GM19463 (cell line): ENCODE measurements at regions not wholly inside any gene's neighbourhood (a gene's known extent, or its start where the extent isn't known, plus 50 kb on each side); places are given as distances from the start of the nearest gene placed in this dataset.

ENCODE experiments used
- ATAC-seq: cut with Tn5 transposase; IDR thresholded peaks from one replicate; pipeline ENCODE4 v1.9.1; 2021; ENCODE audit warnings: mild to moderate bottlenecking, moderate library complexity; ENCODE audit not compliant: unreplicated experiment

DNA sequence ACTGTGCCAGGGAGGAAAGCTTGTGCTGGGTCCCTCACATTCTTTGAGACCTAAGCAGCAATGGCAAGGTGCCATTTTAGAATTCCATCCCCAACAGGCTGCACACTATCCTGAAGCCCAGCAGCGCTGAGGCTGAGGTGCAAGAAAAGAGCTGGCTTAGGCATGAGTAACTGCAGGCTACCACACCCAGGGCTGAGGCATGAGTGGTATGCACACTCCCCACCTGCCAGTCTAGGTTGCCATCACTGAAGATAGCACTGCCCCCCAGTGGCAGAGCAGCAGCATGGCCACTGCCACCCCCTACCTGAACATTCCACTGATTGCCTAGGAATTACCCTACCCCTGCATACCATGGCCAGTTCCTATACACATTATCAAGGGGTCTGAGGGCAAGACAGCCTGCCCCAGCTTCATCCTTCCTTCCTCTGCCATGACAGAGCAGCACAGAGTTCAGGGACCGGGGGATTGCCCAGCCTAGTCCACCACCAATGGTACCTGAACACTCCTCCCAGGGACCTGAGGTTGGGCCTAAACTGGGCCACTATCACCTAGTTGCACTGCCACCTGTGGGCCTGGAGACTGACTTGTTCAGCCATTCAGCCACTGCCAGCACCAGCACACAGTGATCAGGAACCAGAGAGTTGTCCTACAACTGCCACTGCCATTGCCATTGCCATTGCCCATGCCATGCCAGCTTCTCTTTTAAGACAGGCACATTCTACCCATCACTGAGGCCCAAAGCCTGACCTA is 129.8 kb downstream of the SATB1 start:
- peak; percentile 99 for ATAC-seq

DNA sequence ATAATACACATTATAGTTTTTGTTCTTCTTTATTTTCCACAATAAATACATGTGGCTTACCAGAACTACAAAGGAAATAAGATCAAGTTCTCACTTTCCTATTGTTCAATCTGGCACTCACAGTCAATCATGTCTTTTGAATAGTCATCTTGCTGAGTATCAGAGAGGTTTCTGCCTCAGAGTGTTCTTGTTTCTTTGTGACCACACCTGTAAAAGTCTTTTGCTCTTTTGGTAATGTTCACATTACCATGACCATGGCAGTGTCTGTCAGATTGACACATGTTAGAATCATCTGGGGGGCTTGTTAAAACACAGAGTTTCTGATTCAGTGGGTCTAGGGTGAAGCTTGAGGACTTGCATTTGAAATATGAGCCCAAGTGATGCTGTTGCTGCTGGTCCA is 135.0 kb downstream of the SATB1 start:
- no peak for ATAC-seq

DNA sequence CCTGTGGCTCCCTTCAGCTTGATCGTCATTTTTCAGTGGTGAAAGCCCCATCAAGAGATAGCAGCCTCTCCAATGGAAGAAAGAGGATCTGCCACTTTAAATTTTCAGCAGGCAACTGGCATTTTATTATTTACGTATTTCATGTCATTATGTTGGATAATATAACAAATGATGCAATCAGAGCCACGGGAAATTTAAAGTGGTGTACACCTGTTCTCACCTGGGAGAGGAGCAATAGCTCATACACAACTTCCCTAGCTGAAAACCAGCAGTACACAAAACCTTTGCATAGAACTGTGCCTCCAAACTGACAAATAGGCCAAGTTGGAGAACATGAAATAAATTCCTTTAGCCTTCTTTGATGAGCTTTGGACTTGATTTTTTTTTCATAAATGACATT is 136.9 kb downstream of the SATB1 start:
- no peak for ATAC-seq

DNA sequence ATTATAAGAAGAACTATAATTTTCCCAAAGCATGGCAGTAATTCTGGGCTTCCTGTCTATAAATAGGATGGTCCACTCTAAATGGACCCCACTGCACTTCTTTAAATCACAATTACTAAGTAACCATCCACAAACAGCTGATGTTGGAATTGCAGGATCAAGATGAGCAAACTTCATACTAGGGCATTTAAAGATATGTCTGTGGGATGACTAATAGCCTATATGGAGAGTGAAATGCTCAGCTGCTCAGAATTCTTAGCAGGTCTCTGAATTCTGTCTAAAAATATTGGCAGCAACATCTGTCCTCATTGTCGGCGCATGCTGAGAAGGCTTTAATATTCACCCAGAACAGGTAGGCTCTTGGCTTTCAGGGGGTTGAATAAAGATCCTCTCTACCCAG is 140.4 kb downstream of the SATB1 start:
- ATAC-seq = no peak

DNA sequence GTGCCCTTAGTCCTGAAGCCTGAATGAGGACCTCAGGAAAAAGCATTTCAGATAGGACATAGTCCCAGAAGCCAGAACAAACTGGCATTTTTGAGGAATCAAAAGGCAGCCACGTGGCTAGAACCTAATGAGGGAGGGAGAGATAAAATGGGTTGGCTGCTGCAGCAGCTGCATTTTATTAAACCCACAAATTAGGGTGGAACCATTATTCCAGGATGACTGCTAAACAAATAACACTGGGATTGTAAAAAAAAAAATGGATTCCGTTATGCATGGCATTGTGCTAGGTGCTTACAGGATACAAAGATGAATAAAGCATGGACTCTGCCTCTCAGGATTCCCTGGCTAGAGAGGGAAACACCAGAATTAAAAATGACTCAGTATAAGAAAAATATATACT is 141.5 kb downstream of the SATB1 start:
- no peak for ATAC-seq

DNA sequence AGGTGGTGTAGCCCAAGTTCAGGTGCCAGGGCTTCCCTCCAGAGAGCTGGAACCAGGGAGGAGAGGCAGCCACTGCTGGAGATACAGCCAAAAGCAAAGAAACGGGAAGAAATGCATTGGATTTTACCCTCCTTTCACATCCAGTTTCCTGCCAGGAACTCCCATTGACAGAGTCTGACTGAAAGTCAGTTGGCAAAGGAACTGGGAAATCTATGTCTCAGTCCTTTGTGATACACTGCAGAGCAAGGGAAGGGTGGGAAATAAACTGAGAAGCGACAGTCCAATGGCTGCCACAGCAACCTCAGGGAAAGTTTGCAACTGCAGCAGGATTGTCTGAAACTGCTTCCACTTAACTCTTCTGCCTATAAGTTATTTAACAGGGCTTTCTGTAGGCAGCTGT is 142.6 kb downstream of the SATB1 start:
- ATAC-seq = no peak

DNA sequence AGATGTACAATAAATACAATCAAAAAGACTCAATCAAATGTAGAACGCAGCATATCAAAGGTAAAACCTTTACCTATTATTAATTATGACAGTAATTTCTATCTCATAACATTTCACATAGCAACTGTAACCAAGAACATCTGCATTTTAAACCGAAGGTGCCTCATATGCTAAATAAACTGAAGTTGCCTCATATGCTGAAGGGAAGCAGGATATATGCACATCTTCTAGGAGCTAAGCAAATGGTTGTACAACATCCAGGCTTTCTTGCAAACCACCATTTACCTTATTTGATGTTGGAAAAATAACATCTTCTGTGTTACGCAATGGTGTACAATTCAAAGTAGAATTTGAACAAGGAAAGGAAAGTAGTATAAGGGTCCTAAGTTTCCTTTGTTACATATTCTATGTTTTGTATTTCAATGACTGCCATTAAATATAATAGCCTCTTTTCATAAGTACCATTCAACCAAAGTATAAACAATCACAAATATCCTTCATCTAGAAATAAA is 145.9 kb downstream of the SATB1 start:
- ATAC-seq = no peak

DNA sequence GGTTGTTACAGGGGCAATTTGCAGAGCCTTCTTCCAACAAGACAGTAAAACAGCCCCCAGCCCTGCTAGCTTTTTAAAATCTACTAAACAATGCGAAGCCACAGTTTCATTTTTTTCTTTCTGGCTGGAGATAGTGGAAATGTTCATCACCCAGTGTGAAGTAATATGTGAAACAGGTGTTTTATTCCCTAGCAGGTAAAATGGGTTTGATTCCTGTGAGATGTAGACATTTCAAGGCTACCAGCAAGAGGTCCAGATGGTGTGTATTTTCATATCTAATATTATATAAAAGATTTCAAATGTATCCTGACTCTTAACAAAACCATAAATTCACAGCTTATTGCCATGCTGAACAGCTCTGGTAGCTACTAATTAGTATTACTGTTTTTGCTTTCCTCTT is 160.3 kb downstream of the SATB1 start:
- no peak for ATAC-seq

DNA sequence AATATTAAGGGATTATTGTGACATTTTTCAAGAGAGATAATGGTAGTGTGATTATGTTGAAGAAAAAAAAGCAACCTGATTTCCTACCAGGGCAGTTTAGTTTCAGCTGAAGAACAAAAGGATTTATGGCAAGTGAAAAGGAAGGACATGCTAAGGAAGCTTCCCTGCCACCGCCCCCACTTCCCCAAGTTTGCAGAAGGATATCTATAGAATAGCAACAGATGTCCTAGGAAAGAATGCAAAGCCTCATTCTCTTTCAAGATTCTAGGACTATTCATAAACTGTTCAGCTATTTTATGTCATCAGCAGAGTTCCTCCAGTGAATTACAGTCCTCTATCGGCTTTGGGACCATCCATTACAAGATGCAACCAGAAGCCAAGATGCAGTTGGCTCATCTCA is 160.8 kb downstream of the SATB1 start:
- ATAC-seq = no peak

DNA sequence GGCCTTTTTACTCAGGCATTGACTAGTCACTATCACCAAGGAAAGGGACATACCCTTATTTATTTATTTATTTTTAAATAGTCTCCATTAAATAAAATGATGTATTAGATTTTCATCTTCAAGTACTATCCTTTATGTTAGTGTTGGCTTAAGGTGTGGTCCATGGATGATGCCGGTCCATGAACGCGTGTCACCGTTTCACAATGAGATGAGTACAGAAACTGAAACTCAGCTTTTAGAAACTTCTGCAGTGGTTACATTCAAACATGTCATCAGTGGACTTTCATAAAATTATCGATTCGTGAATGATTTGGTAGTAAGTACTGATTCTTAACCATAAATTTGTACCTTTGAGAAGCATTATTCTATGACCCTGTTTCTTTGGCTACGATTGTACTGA is 166.6 kb downstream of the SATB1 start:
- peak; percentile 84 for ATAC-seq

DNA sequence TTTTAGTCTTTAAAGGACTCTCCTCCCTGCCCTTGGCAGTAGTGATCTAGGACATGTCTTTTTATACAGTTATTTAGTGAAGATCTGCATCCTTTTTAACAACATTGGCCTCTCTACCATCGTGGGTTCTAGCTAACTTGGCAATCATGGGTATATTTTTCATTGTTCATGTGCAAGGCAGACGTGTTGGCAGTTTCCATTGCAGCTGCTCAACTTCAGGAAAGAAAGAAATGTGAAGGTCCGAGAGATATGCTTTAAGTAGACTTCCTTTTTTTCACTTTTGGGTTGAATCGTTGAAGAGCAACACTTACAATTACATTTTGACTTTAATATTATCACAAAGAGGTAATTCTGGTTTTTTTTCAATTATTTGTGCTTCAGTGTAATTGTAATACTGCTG is 172.6 kb downstream of the SATB1 start:
- ATAC-seq = no peak

DNA sequence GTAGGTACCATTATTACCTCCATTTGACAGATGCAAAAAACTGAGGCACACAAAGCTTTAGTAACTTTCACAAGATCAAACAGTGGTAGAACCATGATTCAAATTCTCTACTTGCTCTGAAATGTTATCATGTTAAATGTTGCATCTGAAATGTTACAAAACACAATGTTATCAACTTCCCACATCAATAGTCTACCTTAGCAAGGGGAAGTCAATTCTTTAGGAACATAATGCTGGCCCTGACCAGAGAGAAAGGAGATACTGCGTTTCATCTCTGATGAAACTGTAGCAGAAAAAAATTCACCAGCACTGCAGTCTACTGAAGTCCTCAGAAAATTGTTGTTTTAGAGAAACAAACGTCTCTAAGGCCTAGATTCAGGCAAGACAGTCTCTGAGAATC is 174.1 kb downstream of the SATB1 start:
- no peak for ATAC-seq

DNA sequence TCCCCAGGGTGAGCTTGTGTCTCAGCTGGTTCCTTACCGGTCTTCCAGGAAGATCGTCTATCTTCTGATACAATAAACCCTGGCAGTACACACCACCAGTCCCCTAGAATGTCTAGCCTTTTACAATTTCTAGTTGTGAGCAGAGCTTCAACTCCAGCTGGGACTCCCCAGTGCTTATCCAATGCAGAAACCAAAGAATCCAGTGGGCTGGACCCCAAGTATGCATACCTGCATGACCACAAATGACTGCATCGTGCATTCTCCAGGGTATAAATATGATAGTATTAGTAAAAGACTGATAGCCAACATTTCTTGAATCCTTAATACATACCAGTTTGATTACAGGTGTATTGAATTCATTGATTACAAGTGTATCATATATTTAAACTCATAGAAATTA is 176.0 kb downstream of the SATB1 start:
- ATAC-seq = no peak

DNA sequence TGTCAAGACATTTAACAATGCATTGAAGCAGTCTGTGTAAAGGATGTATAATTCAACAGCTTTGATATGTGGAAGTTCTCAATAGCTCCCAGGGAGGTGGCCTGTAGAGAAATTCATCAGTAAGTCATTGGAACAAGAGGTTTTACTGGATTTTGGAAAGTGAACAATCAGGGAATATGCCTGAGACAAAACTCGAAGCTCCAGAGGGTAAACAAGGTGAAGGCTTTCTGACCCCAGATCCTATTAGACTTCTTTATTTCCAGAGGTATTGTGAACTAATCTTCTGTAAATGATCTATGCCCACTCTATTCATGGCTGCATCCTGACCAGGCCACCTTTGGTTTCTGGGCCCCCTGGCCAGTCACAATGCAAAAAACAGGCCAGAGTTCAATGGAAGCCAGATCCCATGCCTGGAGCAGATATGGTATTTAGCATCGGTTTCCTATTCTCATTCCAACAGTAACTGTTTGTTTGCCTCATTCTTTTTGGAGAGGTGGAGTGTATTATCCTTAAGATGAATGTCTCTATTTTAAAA is 177.3 kb downstream of the SATB1 start:
- no peak for ATAC-seq

DNA sequence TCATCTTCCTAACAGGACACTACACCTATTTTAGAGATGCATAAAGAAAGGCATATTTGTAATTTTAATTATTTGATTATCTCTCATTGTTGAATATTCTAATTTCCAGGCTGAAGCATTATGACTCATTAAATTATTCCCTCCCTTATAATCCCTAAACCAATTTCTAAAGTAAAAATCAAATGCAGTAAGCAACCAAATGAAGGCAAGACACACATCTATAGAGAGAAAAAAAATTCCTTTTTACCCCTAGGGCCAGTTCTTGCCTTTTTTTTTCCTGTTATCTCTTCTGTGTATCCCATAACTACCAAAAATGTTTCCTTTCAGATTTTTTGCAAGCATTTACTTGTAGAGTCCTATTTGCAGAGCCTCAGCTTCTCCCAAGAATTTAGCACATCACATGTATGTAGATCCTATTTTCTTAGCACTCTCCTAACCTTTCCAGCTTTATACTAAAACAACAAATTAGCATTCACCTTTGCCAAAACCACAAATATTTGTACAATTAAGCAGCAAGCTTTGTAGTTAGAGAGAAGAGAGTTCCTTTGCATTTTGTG is 177.9 kb downstream of the SATB1 start:
- ATAC-seq = no peak

DNA sequence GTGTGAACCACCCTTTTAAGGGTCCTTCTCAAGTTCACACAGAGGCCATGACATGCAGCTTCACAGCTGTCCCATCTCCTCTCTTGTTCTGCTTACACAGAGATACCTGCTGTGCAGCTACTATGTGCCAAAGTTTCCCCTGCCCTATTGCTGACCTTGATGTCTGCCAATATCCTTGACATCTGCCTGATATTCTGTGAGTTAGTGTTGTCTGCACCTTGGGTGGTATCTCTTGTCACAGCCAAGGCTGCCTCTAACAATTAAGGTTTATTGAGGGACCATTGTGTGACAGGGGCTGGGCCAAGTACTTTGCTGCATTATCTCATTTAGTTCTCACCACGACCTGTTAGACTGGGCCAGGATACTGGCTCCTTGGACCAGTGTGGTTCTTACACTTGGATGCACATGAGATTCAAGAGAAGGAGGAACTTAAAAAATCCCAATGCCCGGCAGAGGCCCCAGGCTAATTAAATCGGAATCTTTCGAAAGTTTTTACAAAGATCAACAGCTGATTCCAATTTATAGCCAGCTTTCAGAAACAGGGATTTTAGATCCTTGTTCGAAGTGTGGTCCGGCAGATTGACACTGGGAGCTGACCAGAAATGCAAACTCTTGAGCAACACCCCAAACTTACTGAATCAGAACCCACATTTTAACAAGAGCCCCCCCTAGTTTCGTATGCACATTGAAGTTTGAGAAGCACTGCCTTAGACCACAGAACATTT is 178.6 kb downstream of the SATB1 start:
- no peak for ATAC-seq

DNA sequence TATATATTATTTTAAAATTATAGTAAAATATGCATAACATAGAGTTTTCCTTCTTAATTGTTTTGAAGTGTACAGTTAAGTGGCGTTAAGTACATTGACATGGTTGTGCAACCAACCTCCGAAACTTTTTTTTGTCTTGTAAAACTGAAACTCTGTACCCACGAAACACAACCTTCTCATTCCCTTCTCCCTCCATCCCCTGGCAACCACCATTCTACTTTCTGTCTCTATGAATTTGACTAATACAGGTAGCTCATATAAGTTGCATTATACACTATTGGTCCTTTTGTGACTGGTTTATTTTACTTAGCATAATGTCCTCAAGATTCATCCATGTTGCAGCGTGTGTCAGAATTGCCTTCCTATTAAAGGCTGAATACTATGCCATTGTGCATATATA is 179.4 kb downstream of the SATB1 start:
- no peak for ATAC-seq

DNA sequence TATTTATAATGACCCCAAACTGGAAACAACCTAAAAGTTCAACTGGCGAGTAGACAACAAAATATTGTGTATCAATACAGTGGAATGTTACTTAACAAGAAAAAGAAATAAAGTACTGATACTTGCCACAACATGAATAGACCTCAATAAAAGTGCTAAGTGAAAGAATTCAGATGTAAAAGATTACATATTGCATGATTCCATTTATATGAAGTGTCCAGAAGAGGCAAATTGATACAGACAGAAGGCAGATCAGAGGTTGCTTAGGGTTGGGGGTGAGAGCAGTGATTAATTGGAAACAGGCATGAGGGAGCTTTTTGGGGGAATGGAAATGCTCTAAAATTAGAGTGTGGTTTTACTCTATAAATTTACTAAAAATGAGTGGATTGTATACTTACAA is 183.3 kb downstream of the SATB1 start:
- no peak for ATAC-seq

DNA sequence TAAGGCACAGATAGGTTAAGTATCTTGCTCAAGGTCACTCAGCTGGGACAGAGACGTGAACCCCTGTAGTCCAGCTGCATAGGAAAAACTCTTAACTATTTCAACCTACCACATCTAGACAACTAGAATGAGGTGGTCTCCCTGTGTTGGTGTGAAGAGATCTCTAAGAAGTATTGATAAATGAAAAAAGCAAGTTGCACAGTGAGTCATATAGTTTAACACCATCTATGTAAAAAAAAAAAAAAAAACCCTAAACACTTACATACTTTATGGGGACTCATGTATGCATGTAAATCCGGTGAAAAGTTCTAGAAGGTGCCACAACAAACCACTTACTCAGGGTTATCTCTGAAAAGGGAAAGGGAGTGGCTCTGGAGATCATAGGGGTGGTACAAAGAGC is 185.5 kb downstream of the SATB1 start:
- ATAC-seq = no peak

DNA sequence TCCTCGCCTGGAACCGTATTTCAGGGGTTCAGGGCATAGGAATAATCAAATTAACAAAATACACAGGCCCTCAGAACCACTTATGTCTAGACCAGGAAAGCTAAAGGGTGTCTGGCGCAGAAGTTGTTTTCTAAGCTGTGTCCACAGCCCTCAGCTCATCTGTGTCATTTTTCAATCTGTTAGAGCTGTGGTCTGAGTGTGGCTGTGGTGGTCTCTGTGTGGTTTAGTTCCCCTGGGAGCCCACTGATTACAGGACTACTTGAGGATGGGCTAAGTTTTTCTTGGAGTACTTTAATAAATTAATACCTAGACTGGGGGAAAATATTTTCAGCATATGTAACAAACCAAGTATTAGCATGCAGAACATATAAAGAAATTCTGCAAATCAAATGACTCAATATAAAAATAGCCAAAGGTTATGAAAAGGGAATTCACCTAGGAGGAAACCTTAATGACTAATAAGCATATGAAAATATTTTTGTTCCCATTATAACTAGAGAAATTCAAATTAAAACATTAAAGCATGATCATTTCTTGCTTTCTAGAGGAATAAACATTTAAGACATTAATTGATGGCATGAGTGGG is 186.3 kb downstream of the SATB1 start:
- ATAC-seq = no peak

DNA sequence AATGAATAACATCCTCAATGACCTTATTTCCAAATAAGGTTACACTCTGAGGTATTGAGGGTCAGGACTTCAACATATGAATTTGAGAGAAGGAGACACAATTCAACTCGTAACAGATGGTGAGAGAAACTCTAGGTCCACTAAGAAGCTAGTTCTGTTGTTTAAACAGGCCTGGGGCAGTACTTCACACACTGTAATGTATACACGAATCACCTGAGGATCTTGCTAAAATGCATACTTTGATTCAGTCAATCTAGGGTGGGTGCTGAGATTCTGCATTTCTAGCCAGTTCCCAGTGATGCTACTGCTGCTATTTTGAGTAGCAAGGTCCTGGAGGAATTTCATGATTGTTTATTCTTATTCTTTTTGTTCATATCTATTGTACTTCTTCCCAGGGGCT is 186.8 kb downstream of the SATB1 start:
- ATAC-seq = no peak
